Astrocyte of the cerebellum (primary cell): ENCODE measurements at regions not wholly inside any gene's neighbourhood (a gene's known extent, or its start where the extent isn't known, plus 50 kb on each side); places are given as distances from the start of the nearest gene placed in this dataset.

Source experiments
- DNase-seq: peaks from one replicate; pipeline ENCODE4 v3.0.0-alpha.2; 2011; ENCODE audit warnings: low read depth
- H3K4me3 ChIP-seq: 2 replicates; pipeline ENCODE4 v1.5.1; 2011; ENCODE audit warnings: mild to moderate bottlenecking, low read depth, low read length, moderate library complexity
- in situ Hi-C: cut with HindIII; loops from 2 replicates; pipeline ENCODE4 v1.10.0; 2017; ENCODE audit warnings: low sequenced_read_pairs
- TF ChIP-seq, protein P1 (sequence below): IDR thresholded peaks from 2 replicates; pipeline ENCODE4 v1.5.1; 2012; ENCODE audit warnings: low read length, low read depth, moderate library complexity, mild to moderate bottlenecking; ENCODE audit errors: missing control alignments

DNA sequence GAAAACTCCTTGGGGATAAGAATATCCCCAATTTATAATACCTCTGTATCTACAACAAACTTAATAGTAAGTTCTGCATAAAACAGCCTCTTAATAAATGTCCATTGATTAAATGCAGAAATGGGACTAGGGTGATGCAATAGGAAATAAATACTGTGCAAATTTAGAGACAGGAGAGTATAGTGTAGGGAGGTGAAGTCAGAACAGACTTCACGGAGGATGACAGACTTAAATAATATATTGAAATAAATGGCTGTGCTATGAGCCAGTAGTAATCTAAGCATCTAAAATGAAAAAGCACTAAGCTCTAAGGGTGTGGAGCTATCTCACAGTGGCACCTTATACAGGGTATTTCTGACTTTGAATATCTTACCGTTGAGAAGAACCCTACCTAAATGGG, 265.3 kb downstream of the GRIN2B start:
- in situ Hi-C loops: no loop called here
- TF ChIP-seq, protein P1, sequence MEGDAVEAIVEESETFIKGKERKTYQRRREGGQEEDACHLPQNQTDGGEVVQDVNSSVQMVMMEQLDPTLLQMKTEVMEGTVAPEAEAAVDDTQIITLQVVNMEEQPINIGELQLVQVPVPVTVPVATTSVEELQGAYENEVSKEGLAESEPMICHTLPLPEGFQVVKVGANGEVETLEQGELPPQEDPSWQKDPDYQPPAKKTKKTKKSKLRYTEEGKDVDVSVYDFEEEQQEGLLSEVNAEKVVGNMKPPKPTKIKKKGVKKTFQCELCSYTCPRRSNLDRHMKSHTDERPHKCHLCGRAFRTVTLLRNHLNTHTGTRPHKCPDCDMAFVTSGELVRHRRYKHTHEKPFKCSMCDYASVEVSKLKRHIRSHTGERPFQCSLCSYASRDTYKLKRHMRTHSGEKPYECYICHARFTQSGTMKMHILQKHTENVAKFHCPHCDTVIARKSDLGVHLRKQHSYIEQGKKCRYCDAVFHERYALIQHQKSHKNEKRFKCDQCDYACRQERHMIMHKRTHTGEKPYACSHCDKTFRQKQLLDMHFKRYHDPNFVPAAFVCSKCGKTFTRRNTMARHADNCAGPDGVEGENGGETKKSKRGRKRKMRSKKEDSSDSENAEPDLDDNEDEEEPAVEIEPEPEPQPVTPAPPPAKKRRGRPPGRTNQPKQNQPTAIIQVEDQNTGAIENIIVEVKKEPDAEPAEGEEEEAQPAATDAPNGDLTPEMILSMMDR: no peak
- no peak for DNase-seq
- no peak overlapping the region for H3K4me3 ChIP-seq

DNA sequence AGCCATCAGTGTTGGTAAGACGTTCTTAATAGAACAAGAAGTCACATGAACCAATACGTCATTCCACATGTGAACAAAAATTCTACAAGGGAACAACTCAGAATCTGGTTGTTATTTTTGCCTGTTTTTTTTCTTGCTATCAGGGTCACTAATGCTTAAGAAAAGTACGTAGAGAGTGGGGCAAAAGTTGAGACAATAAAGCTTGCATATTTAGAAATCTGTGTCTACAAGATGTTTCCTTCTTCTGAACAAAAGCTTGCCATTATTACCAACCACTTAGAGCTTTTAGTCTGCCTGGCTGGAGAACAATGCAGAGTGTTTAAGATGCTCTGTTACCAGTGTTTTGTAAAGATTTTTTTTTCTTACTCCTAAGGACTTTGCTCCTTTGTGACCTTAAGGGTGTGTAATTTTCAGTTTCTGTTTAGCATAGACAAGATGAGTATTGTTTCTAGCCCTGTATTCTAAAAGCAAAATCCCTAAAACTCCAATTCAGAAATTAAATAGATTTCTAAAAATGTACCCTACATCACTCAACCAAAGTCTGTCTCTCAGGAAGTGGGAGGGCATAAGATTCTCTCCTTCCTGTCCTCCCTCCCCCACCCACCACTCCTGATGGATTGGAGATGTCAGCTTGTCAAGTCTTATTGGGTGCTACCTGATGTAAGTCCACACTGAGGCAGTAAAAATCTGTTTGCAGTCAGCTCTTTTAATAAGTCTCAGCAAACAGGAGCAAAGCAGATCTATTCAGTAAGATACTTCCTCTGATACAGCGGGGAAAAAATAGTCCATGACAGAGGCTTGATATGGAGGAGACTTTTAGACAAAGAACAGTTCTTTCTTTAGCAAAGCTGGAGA, 267.6 kb downstream of the GRIN2B start:
- in situ Hi-C loops: no loop called here
- TF ChIP-seq, protein P1: no peak
- H3K4me3 ChIP-seq: no peak overlapping the region
- DNase-seq: no peak

DNA sequence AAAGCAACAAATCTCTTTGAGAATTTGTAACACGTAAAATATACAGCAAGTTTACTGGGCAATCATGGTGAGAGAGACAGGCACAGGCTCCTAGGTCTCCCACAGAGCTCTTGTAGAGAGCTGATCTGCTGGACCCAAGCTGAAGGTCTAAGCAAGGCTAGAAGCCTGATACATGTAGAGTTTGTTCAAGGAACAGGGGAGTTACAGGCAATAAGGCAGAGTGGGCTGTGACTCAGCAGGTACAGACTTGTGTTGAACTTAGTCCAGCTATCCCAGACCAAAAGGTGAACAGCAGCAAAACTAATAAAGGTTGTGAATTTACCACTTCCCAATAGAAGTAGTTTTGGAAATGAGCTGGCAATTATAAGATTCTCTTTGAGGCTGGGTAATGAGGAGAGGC, 273.6 kb downstream of the GRIN2B start:
- no peak for DNase-seq
- TF ChIP-seq, protein P1: no peak
- in situ Hi-C loops: no loop called here
- H3K4me3 ChIP-seq: no peak overlapping the region

DNA sequence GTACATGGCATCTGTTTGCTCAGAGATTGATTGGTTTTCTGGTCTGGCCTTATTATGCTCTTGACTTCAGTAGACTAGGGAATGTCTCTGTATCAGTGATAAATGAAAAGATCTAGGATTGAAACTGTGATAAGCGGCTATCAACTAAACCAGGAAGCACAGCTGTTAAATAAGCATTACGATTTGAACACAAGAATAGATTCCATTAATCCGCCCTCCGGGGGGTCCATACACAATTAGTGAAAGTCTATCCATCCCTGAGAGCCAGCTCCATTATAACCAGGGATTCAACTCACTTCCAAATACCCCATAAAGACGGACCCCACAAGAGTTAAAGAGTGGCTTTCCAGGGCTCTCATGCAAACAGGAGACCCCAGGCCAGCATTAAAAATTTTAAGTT, 279.0 kb downstream of the GRIN2B start:
- no peak overlapping the region for H3K4me3 ChIP-seq
- TF ChIP-seq, protein P1: no peak
- no peak for DNase-seq
- in situ Hi-C loops: no loop called here

DNA sequence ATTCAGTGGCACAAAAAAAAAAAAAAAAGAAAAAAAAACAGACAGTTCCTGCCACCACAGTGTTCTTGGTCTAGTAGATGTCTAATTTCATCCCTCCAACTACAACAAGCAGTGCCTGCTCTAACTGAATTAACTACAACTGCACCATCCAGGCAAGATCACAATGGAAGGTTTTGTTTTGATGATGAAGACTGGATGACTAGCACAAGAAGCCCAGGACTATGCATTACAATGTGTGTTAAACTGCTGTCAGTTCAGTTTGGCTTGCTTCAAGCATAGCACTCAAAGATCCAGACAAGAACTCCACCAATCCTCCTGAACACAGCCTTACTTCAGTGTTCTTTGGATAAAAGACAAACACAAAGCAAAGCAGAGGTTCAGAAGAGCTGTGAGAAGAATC, 279.9 kb downstream of the GRIN2B start:
- TF ChIP-seq, protein P1: no peak
- no peak overlapping the region for H3K4me3 ChIP-seq
- in situ Hi-C loops: no loop called here
- DNase-seq: no peak

DNA sequence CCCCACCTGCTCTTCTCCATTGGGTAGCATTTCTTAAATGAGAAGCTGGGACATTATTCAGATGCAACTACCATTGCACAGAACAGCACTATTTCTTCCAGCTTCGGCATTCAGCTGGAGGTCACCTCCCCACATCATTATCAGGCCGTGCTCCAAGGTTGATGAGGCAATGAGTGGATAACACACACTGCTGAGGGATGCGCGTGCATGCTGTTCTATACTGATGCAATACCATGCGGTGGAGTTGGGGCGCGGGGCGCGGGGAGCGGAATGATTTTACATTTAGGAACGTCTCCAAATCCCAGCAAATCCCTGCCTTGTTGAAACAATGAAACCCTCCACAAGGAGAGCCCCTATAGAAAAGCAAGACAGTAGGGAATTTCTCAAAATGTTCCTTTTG, 283.4 kb downstream of the GRIN2B start:
- in situ Hi-C loops: no loop called here
- no peak overlapping the region for H3K4me3 ChIP-seq
- DNase-seq: no peak
- TF ChIP-seq, protein P1: no peak

DNA sequence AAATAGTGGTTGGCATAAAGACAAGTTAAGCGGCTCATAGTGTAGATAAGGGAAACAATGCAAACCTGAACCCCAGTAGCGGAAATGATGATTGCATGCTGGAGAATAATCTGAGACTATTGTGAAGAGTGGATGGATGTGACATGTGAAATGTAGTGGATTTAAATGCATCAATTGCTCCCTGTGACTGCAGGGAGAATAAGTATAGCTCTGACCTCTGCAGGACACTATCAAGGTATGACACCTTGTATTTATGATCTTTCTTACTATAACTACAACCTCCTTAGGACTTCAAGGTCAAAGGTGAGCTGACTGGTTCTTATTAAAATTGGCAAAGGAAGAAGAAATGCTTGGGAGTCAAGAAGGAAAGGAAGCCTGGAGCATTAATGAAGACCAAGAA, 285.6 kb downstream of the GRIN2B start:
- no peak for DNase-seq
- in situ Hi-C loops: no loop called here
- TF ChIP-seq, protein P1: no peak
- no peak overlapping the region for H3K4me3 ChIP-seq
